Heart left ventricle (tissue), 13 donors: ENCODE measurements at regions not wholly inside any gene's neighbourhood (a gene's known extent, or its start where the extent isn't known, plus 50 kb on each side); places are given as distances from the start of the nearest gene placed in this dataset.

Experiments
- POLR2A ChIP-seq, 2 donors: fragments of 450-650 bp; IDR thresholded peaks; one replicate each; pipeline ENCODE4 v1.6.1; 2017; ENCODE audit warnings: antibody characterized with exemption in 2 of 2, mild to moderate bottlenecking in 2 of 2, moderate library complexity in 2 of 2
- TF ChIP-seq, protein P1 (sequence below), 12 donors: fragments of 200-600 bp; sonication (generic) in 4 of 12; IDR thresholded peaks; one replicate each; pipeline versions ENCODE4 v1.5.0 to v1.8.0; 2018 to 2022; ENCODE audit warnings: antibody characterized with exemption in 12 of 12, mild to moderate bottlenecking in 5 of 12
- donor health status: ischemic (EF 13 %, LVEDD 7.1; RV severe dilation, severe dysfunction).
- donor health status: DM: no; HTN: yes; CAD: no.
- donor health status: DM: no; HTN: no; CAD: no.
- donor health status: ischemic (EF 25% LVEDD 6.9; RV normal size, moderate dysfunction).
- donor health status: ischemic (EF 25% LVEDD 5.7; RV mildly dilated, moderate dysfunction).
- donor health status: ischemic (EF 35%, LVEDD 5.7; RV mildly dilated, moderate dysfunction).
- donor health status: nonischemic (EF 11% LVEDD 7.7; RV severe dilation, severe dysfunction).
- donor health status: DM: yes; HTN: yes; CAD: no.
- donor health status: PGD.
- donor health status: ischemic (EF 29% LVEDD 5.4; RV normal size, mild dysfunction).
- donor health status: nonischemic (EF 23%, LVEDD 6.1; RV moderate dilation, normal function).

- no peak for TF ChIP-seq POLR2A (IDR thresholded peaks at IDR 0.05)
- TF ChIP-seq, protein P1, sequence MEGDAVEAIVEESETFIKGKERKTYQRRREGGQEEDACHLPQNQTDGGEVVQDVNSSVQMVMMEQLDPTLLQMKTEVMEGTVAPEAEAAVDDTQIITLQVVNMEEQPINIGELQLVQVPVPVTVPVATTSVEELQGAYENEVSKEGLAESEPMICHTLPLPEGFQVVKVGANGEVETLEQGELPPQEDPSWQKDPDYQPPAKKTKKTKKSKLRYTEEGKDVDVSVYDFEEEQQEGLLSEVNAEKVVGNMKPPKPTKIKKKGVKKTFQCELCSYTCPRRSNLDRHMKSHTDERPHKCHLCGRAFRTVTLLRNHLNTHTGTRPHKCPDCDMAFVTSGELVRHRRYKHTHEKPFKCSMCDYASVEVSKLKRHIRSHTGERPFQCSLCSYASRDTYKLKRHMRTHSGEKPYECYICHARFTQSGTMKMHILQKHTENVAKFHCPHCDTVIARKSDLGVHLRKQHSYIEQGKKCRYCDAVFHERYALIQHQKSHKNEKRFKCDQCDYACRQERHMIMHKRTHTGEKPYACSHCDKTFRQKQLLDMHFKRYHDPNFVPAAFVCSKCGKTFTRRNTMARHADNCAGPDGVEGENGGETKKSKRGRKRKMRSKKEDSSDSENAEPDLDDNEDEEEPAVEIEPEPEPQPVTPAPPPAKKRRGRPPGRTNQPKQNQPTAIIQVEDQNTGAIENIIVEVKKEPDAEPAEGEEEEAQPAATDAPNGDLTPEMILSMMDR (IDR thresholded peaks at IDR 0.05): no peak
Measured at GRCh38 chr11:115933564-115933963, 429.3 kb upstream of the CADM1 start.
